ENCODE measurements at regions not wholly inside any gene's neighbourhood (a gene's known extent, or its start where the extent isn't known, plus 50 kb on each side); places are given as distances from the start of the nearest gene placed in this dataset.

GRCh38 chr3:102225005-102225404 is 209.8 kb upstream of the ZPLD1 start:
- DNase-seq (ENCODE audit: low read depth, low spot score) = no peak
- Histone ChIP-seq H3K9me3 (ENCODE audit: control insufficient read depth, insufficient read depth, low read length) (no peaks in the 10 kb centered on the region), H3K27ac (ENCODE audit: low read depth, low read length) (no peak overlapping the region), H3K27me3 (ENCODE audit: control insufficient read depth, insufficient read depth, low read length) (no peaks in the 10 kb centered on the region), H3K4me3 (ENCODE audit: low read depth, low read length) (no peak overlapping the region)
- ChIA-PET CTCF (interaction anchor here (0.5 to 15.4 kb wide), 58 partner anchors 10 to 492 kb away, joined by 3 to 821 read pairs (median 6); partner anchors contain the start of gene NFKBIZ), POLR2A (interaction anchor here (0.7 to 1.9 kb wide), 6 partner anchors 44 to 422 kb away, joined by 3 to 26 read pairs (median 4); partner anchors contain the start of gene NFKBIZ)
- TF ChIP-seq, protein P1, sequence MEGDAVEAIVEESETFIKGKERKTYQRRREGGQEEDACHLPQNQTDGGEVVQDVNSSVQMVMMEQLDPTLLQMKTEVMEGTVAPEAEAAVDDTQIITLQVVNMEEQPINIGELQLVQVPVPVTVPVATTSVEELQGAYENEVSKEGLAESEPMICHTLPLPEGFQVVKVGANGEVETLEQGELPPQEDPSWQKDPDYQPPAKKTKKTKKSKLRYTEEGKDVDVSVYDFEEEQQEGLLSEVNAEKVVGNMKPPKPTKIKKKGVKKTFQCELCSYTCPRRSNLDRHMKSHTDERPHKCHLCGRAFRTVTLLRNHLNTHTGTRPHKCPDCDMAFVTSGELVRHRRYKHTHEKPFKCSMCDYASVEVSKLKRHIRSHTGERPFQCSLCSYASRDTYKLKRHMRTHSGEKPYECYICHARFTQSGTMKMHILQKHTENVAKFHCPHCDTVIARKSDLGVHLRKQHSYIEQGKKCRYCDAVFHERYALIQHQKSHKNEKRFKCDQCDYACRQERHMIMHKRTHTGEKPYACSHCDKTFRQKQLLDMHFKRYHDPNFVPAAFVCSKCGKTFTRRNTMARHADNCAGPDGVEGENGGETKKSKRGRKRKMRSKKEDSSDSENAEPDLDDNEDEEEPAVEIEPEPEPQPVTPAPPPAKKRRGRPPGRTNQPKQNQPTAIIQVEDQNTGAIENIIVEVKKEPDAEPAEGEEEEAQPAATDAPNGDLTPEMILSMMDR (IDR thresholded peaks at IDR 0.05; ENCODE audit: low read depth, low read length) = no peak

- Histone ChIP-seq H3K4me3 (ENCODE audit: low read depth, low read length) (no peak overlapping the region), H3K27me3 (ENCODE audit: control insufficient read depth, insufficient read depth, low read length) (no peaks in the 10 kb centered on the region), H3K9me3 (ENCODE audit: control insufficient read depth, insufficient read depth, low read length) (no peaks in the 10 kb centered on the region), H3K27ac (ENCODE audit: low read depth, low read length) (no peak overlapping the region)
- POLR2A ChIA-PET = interaction anchor here (0.7 to 1.9 kb wide), 6 partner anchors 45 to 423 kb away, joined by 3 to 26 read pairs (median 4); partner anchors contain the start of gene NFKBIZ
- TF ChIP-seq, protein P1 (IDR thresholded peaks at IDR 0.05; ENCODE audit: low read depth, low read length) = peak; percentile 70
- CTCF ChIA-PET = interaction anchor here (0.5 to 15.4 kb wide), 66 partner anchors 9 to 492 kb away, joined by 3 to 821 read pairs (median 5); partner anchors contain the start of gene NFKBIZ
- peak; percentile 64 for DNase-seq (ENCODE audit: low read depth, low spot score)
Observed at GRCh38 chr3:102225407-102226132, 209.2 kb upstream of the ZPLD1 start.

DNA sequence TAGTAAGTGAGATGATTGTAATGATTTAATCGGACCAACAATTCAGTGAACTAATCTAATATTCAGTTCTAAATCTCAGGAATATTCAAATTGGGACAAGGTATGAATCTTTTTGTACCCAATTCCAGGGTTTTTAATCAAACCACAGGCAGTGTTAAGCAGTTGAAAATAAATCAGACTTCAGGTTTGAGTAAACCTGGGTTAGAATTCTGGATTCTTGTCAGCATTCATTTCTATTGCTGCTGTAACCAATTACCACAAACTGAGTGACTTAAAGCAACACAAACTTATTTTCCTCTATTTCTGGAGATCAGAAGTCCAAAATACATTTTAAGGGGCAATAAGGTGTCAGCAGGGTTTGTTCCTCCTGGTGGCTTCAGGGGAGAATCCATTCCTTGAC is 208.4 kb upstream of the ZPLD1 start:
- POLR2A ChIA-PET = no interaction called here
- TF ChIP-seq, protein P1 (IDR thresholded peaks at IDR 0.05; ENCODE audit: low read depth, low read length) = no peak
- CTCF ChIA-PET = interaction anchor here (0.6 to 15.4 kb wide), 25 partner anchors 8 to 422 kb away, joined by 3 to 821 read pairs (median 9); no protein-coding TSS in a partner anchor

GRCh38 chr3:102229062-102229655 is 205.7 kb upstream of the ZPLD1 start:
- ChIA-PET CTCF (interaction anchor here (0.5 to 15.4 kb wide), 100 partner anchors 9 to 637 kb away, joined by 3 to 821 read pairs (median 5); partner anchors contain the start of gene NFKBIZ), POLR2A (interaction anchor here (0.6 to 1.2 kb wide), 2 partner anchors 380 to 415 kb away, joined by 3 to 5 read pairs; partner anchors contain the start of gene NFKBIZ)
- TF ChIP-seq, protein P1 (IDR thresholded peaks at IDR 0.05; ENCODE audit: low read depth, low read length) = peak; percentile 98
- Histone ChIP-seq H3K9me3 (ENCODE audit: control insufficient read depth, insufficient read depth, low read length) (no peaks in the 10 kb centered on the region), H3K27me3 (ENCODE audit: control insufficient read depth, insufficient read depth, low read length) (no peaks in the 10 kb centered on the region), H3K27ac (ENCODE audit: low read depth, low read length) (no peak overlapping the region), H3K4me3 (ENCODE audit: low read depth, low read length) (no peak overlapping the region)
- peak; percentile 42 for DNase-seq (ENCODE audit: low read depth, low spot score)

More for the DNA sequence above, 208.4 kb upstream of the ZPLD1 start:
- Histone ChIP-seq H3K27me3 (ENCODE audit: control insufficient read depth, insufficient read depth, low read length) (no peaks in the 10 kb centered on the region), H3K9me3 (ENCODE audit: control insufficient read depth, insufficient read depth, low read length) (no peaks in the 10 kb centered on the region), H3K27ac (ENCODE audit: low read depth, low read length) (no peak overlapping the region), H3K4me3 (ENCODE audit: low read depth, low read length) (no peak overlapping the region)
- DNase-seq (ENCODE audit: low read depth, low spot score) = no peak

Measured in AG04450 (cell line).